HAP-1 (cell line): ENCODE measurements at regions not wholly inside any gene's neighbourhood (a gene's known extent, or its start where the extent isn't known, plus 50 kb on each side); places are given as distances from the start of the nearest gene placed in this dataset.

ENCODE experiments used
- DNase-seq, 2 experiments: peaks; one replicate each; pipeline ENCODE4 v3.0.0-alpha.2; 2016 to 2020; ENCODE audit warnings: low spot score in 2 of 2
- H3K27me3 ChIP-seq: fragments of 250-450 bp; sonication (Bioruptor Pico); 2 replicates; pipeline ENCODE4 v1.5.1; 2020; ENCODE audit warnings: low read depth, mild to moderate bottlenecking, moderate library complexity
- H3K36me3 ChIP-seq: fragments of 250-450 bp; sonication (Bioruptor Pico); replicated peaks from 2 replicates; pipeline ENCODE4 v1.5.1; 2020; ENCODE audit warnings: mild to moderate bottlenecking
- H3K4me1 ChIP-seq: fragments of 250-450 bp; sonication (Bioruptor Pico); 2 replicates; pipeline ENCODE4 v1.5.1; 2020; ENCODE audit warnings: mild to moderate bottlenecking
- H3K4me3 ChIP-seq: fragments of 250-450 bp; sonication (Bioruptor Pico); 2 replicates; pipeline ENCODE4 v1.5.1; 2020; ENCODE audit warnings: mild to moderate bottlenecking, moderate library complexity
- H3K9me3 ChIP-seq: fragments of 250-450 bp; sonication (Bioruptor Pico); 2 replicates; pipeline ENCODE4 v1.5.1; 2020; ENCODE audit warnings: mild to moderate bottlenecking, moderate library complexity
- in situ Hi-C: fragments of 300-500 bp; cut with MboI; formaldehyde crosslinking; loops from 3 replicates; pipeline ENCODE4 v1.14.3; 2020; ENCODE audit warnings: low sequenced_read_pairs, inconsistent platforms, mixed read lengths

- Histone ChIP-seq H3K4me3 (no peak overlapping the region), H3K4me1 (no peaks in the 10 kb centered on the region), H3K9me3 (no peaks in the 10 kb centered on the region), H3K36me3 (no peaks in the 10 kb centered on the region), H3K27me3 (no peaks in the 10 kb centered on the region)
- DNase-seq: no peak
- in situ Hi-C loops: no loop called here
Observed at GRCh38 chr13:85332615-85333014, 466.6 kb downstream of the SLITRK6 start.

- in situ Hi-C loops: no loop called here
- H3K36me3 ChIP-seq: no peaks in the 10 kb centered on the region
- peaks cover 8% of the 10 kb centered on the region for H3K4me1 ChIP-seq
- H3K9me3 ChIP-seq: no peaks in the 10 kb centered on the region
- H3K4me3 ChIP-seq: no peak overlapping the region
- H3K27me3 ChIP-seq: no peaks in the 10 kb centered on the region
- DNase-seq: no peak
Observed at GRCh38 chr13:85321734-85322133, 477.5 kb downstream of the SLITRK6 start.

- Histone ChIP-seq H3K9me3 (no peaks in the 10 kb centered on the region), H3K27me3 (no peaks in the 10 kb centered on the region), H3K36me3 (no peaks in the 10 kb centered on the region), H3K4me1 (peaks cover 18% of the 10 kb centered on the region), H3K4me3 (no peak overlapping the region)
- in situ Hi-C loops: no loop called here
- DNase-seq: no peak
Observed at GRCh38 chr13:85317781-85318180, 481.4 kb downstream of the SLITRK6 start.

GRCh38 chr13:85316506-85317025, 482.7 kb downstream of the SLITRK6 start:
- no peaks in the 10 kb centered on the region for H3K27me3 ChIP-seq
- H3K4me1 ChIP-seq: peaks cover 24% of the 10 kb centered on the region
- no peaks in the 10 kb centered on the region for H3K9me3 ChIP-seq
- in situ Hi-C loops: no loop called here
- DNase-seq: no peak
- no peaks in the 10 kb centered on the region for H3K36me3 ChIP-seq
- no peak overlapping the region for H3K4me3 ChIP-seq

- Histone ChIP-seq H3K36me3 (no peaks in the 10 kb centered on the region), H3K9me3 (no peaks in the 10 kb centered on the region), H3K4me1 (peaks cover 16% of the 10 kb centered on the region), H3K27me3 (no peaks in the 10 kb centered on the region), H3K4me3 (no peak overlapping the region)
- no peak for DNase-seq
- in situ Hi-C loops: no loop called here
Observed at GRCh38 chr13:85314686-85315085, 484.5 kb downstream of the SLITRK6 start.

- peak in 1 of 2 experiments; percentile 15 for DNase-seq
- H3K9me3 ChIP-seq: no peaks in the 10 kb centered on the region
- in situ Hi-C loops: no loop called here
- H3K27me3 ChIP-seq: no peaks in the 10 kb centered on the region
- H3K4me1 ChIP-seq: peaks cover 16% of the 10 kb centered on the region
- no peak overlapping the region for H3K4me3 ChIP-seq
- H3K36me3 ChIP-seq: no peaks in the 10 kb centered on the region
Observed at GRCh38 chr13:85313761-85314503, 485.3 kb downstream of the SLITRK6 start.

- DNase-seq: no peak
- H3K27me3 ChIP-seq: no peaks in the 10 kb centered on the region
- H3K4me1 ChIP-seq: peaks cover 16% of the 10 kb centered on the region
- no peaks in the 10 kb centered on the region for H3K9me3 ChIP-seq
- no peaks in the 10 kb centered on the region for H3K36me3 ChIP-seq
- in situ Hi-C loops: no loop called here
- no peak overlapping the region for H3K4me3 ChIP-seq
Observed at GRCh38 chr13:85312071-85312470, 487.1 kb downstream of the SLITRK6 start.

GRCh38 chr13:85303630-85304029, 495.6 kb downstream of the SLITRK6 start:
- DNase-seq: no peak
- Histone ChIP-seq H3K27me3 (no peaks in the 10 kb centered on the region), H3K4me3 (no peak overlapping the region), H3K4me1 (no peaks in the 10 kb centered on the region), H3K9me3 (no peaks in the 10 kb centered on the region), H3K36me3 (no peaks in the 10 kb centered on the region)
- in situ Hi-C loops: no loop called here

DNA sequence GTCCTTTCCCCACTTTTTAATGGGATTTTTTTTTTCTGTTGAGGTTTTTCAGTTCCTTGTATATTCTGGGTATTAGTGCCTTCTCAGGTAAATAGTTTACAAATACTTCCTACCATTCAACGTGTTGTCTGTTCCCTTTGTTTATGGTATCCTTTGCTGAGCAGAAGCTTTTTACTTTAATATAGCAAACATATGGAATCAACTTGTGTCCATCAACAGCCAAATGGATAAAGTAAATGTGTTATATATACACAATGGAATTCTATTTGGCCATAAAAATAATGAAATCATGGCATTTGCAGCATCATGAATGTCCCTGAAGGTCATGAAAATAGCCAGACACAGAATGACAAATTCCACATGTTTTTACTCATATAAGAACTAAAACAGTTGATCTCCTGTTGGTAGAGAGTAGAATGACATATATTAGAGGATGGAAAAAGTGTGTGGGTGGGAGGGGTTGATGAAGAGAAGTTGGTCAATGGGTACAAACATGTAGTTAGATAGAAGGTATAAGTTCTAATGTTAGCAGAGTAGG, 500.8 kb downstream of the SLITRK6 start:
- Histone ChIP-seq H3K27me3 (no peaks in the 10 kb centered on the region), H3K4me3 (no peak overlapping the region), H3K36me3 (no peaks in the 10 kb centered on the region), H3K4me1 (peaks cover 2% of the 10 kb centered on the region; the same call in 1 of the 2 replicates), H3K9me3 (no peaks in the 10 kb centered on the region)
- in situ Hi-C loops: no loop called here
- no peak for DNase-seq

- Histone ChIP-seq H3K27me3 (no peaks in the 10 kb centered on the region), H3K4me1 (peaks cover 9% of the 10 kb centered on the region), H3K36me3 (no peaks in the 10 kb centered on the region), H3K4me3 (no peak overlapping the region), H3K9me3 (no peaks in the 10 kb centered on the region)
- peak; percentile 21 to 27 for DNase-seq
- in situ Hi-C loops: no loop called here
Observed at GRCh38 chr13:85288698-85289097, 510.5 kb downstream of the SLITRK6 start.

- in situ Hi-C loops: no loop called here
- Histone ChIP-seq H3K27me3 (no peaks in the 10 kb centered on the region), H3K36me3 (no peaks in the 10 kb centered on the region), H3K9me3 (no peaks in the 10 kb centered on the region), H3K4me1 (peaks cover 17% of the 10 kb centered on the region), H3K4me3 (no peak overlapping the region)
- no peak for DNase-seq
Observed at GRCh38 chr13:85287528-85287927, 511.7 kb downstream of the SLITRK6 start.

- in situ Hi-C loops: no loop called here
- Histone ChIP-seq H3K4me3 (no peak overlapping the region), H3K4me1 (peaks cover 18% of the 10 kb centered on the region), H3K9me3 (no peaks in the 10 kb centered on the region), H3K27me3 (no peaks in the 10 kb centered on the region), H3K36me3 (no peaks in the 10 kb centered on the region)
- no peak for DNase-seq
Observed at GRCh38 chr13:85286081-85286480, 513.1 kb downstream of the SLITRK6 start.

DNA sequence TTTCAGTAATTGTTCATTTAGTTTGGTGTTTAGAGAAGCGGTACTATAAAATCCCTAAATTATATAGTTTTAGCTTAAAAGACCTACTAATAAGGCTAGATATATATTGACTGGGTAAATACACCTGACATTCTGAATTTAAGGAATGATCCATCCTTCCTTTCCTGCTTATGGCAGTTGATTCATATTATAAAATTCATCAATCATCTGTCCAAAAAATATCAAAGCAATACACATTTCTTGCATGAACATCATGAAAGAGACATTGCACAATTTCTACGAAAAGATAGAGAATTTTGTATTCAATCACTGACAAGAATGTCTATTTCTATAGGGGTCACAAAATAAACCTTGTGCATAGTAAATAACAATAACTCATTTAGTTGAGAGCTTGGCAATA, 514.9 kb downstream of the SLITRK6 start:
- H3K4me3 ChIP-seq: no peak overlapping the region
- no peaks in the 10 kb centered on the region for H3K27me3 ChIP-seq
- in situ Hi-C loops: no loop called here
- peaks cover 18% of the 10 kb centered on the region for H3K4me1 ChIP-seq
- H3K9me3 ChIP-seq: no peaks in the 10 kb centered on the region
- H3K36me3 ChIP-seq: no peaks in the 10 kb centered on the region
- no peak for DNase-seq

DNA sequence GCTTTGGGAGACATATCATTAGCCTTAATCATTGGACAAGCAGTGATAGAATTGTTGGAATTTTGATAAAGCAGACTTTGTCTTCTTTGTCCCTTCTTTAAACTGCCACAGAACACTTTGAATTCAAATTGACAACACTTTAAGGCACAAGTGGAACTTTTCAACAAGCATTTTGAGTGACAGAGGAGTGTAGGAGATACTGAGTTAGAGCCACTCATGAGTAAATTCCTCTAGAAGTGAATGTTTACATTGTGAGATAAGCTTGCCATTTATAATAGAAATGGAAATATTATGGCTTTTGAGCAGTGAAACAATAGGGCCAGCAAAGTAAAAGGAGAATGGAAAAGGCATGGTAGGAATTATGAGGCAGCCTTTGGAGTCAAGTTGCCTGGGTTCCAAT, 515.8 kb downstream of the SLITRK6 start:
- Histone ChIP-seq H3K9me3 (no peaks in the 10 kb centered on the region), H3K36me3 (no peaks in the 10 kb centered on the region), H3K27me3 (no peaks in the 10 kb centered on the region), H3K4me1 (peaks cover 13% of the 10 kb centered on the region), H3K4me3 (no peak overlapping the region)
- in situ Hi-C loops: no loop called here
- DNase-seq: peak; percentile 43 to 94
